Omental fat pad (tissue), 3 donors: ENCODE measurements at regions not wholly inside any gene's neighbourhood (a gene's known extent, or its start where the extent isn't known, plus 50 kb on each side); places are given as distances from the start of the nearest gene placed in this dataset.
"Not testable (repeated sequence)": the region's sequence is repeated elsewhere in the genome, so short reads cannot be mapped to it uniquely, and the experiment has no call there.

Source experiments
- ATAC-seq: fragments of 150-250 bp; one replicate; pipeline ENCODE4 v1.9.1; 2016; ENCODE audit warnings: mild to moderate bottlenecking, moderate library complexity; ENCODE audit not compliant: low FRiP score
- DNase-seq: peaks from one replicate; pipeline ENCODE4 v3.0.0-alpha.2; 2019; ENCODE audit warnings: low spot score
- TF ChIP-seq, protein P1 (sequence below), 3 donors: fragments of 450-650 bp; IDR thresholded peaks; one replicate each; pipeline ENCODE4 v1.5.1; 2016 to 2017; ENCODE audit warnings: antibody characterized with exemption in 3 of 3, mild to moderate bottlenecking in 3 of 3, moderate library complexity in 2 of 3

DNA sequence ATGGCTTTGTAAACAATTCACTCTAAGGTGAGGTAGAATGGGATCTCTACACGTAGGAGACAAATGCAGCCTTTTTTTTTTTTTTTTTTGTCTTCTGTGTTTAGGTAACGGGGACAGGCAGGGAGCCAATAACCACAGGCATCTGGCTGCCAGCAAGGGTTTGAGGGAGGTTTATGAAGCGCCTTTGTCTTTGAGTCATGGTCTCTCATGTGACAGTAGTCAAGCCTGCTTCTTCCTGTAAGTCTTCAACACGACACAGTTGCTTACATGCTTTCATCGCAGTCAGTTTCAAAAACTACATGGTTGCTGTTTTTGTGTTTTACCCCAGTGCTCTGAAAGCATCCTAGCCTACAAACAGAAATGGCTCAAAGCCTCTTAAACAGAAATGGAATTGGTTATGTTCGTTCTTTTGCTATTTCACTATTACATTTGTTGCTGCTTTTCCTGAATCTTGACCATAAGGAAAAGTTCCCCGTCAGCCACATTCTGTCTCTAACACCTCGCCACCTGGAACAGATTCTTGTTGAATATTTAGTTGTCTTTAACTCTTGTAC, 127.8 kb upstream of the METTL14 start:
- DNase-seq, result no peak
- TF ChIP-seq, protein P1, sequence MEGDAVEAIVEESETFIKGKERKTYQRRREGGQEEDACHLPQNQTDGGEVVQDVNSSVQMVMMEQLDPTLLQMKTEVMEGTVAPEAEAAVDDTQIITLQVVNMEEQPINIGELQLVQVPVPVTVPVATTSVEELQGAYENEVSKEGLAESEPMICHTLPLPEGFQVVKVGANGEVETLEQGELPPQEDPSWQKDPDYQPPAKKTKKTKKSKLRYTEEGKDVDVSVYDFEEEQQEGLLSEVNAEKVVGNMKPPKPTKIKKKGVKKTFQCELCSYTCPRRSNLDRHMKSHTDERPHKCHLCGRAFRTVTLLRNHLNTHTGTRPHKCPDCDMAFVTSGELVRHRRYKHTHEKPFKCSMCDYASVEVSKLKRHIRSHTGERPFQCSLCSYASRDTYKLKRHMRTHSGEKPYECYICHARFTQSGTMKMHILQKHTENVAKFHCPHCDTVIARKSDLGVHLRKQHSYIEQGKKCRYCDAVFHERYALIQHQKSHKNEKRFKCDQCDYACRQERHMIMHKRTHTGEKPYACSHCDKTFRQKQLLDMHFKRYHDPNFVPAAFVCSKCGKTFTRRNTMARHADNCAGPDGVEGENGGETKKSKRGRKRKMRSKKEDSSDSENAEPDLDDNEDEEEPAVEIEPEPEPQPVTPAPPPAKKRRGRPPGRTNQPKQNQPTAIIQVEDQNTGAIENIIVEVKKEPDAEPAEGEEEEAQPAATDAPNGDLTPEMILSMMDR (IDR thresholded peaks at IDR 0.05), result no peak
- ATAC-seq, result no peak

DNA sequence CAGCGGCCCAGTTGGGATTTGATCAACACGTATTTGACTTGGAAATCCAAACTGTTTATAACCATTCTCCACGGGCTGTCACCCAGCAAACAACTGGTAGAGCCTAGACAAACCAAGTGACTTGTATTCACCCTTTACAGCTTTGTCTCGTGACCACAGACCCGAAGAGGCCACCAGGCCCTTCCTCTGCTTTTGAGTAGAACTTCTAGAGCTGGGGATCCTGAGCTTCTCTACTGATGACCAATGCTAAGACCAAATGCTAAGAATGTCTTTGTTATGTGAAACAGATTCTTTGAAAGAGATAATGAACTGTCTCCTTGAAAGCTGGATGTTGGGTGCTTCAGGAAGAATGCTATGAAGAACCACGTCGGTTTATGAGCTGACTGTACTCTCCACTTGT, 127.0 kb upstream of the METTL14 start:
- ATAC-seq, DNase-seq: not testable (repeated sequence)

GRCh38 chr4:118561559-118561958, 123.6 kb upstream of the METTL14 start:
- not testable (repeated sequence) for ATAC-seq

GRCh38 chr4:118566003-118566513, 119.1 kb upstream of the METTL14 start:
- not testable (repeated sequence) for ATAC-seq, DNase-seq

More at GRCh38 chr4:118561559-118561958, 123.6 kb upstream of the METTL14 start:
- DNase-seq, result not testable (repeated sequence)

DNA sequence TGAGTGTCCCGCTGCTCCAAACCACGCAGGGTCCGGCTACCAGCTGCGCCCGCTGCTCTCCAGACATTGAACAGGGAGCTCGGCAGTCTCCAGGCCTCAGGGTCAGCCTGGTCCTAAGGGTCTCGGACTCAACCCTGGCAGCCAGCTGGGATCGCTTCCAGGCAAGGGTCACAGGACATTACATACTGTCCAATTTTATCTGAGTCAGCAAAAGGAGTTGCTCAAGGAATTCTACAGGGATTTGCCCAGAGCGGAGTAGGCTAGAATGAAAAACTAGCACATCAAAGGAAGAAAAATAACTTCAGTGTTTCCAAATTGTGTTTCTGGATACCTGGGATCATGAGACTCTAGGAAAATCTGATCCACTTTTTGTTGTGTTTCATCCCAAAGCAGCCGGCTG, 112.2 kb upstream of the METTL14 start:
- not testable (repeated sequence) for DNase-seq, ATAC-seq

DNA sequence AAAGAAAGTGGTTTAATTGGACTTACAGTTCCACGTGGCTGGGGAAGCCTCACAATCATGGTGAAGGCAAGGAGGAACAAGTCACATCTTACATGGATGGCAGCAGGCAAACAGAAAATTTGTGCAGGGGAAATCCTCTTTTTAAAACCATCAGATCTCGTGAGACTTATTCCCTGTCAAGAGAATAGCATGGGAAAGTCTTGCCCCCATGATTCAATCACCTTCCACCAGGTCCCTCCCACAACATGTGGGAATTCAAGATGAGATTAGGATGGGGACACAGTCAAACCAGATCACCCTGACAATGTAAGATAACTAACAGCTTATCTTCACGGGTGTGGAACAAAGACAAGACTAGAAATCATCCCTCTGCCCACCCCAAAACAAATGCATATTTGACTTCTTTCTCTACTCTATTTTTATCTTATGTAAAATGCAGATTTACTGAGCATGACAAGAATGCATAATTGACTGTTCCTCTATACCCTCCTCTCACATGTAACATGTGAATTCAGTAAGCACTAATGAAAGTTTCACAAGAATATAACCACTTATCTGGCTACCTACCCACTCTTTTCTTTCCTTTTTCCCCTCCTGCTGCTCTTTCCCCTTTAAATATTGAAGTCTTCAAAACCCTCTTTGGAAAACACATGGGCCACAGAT, 110.8 kb upstream of the METTL14 start:
- ATAC-seq, DNase-seq: not testable (repeated sequence)

GRCh38 chr4:118575057-118575456, 110.1 kb upstream of the METTL14 start:
- not testable (repeated sequence) for DNase-seq
- ATAC-seq, result peak; percentile 23

GRCh38 chr4:118575726-118576125, 109.5 kb upstream of the METTL14 start:
- ATAC-seq, result not testable (repeated sequence)

DNA sequence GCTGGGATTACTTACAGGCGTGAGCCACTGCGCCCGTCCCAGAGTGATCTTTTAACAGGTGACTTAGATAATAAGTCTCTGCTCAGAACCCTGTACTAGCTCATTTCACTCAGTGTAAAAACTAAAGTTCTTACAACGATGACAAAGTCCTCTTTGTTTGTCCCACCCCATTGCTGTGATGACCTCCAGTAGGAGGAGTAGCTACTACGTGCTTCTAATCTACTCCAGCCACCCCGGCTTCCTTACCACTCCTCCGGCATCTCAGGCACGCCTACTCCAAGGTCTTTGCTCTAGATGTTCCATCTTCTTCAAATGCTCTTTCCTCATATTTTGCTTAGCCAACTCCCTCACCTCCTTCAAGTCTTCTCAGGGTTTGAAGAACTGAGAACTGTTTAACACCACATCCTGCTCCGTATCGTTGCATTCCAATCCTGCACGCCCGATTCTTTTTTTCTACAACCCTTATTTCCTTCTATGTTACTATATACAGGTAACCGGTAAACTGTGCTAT, 108.4 kb upstream of the METTL14 start:
- not testable (repeated sequence) for ATAC-seq, DNase-seq

More at GRCh38 chr4:118575726-118576125, 109.5 kb upstream of the METTL14 start:
- DNase-seq, result not testable (repeated sequence)

DNA sequence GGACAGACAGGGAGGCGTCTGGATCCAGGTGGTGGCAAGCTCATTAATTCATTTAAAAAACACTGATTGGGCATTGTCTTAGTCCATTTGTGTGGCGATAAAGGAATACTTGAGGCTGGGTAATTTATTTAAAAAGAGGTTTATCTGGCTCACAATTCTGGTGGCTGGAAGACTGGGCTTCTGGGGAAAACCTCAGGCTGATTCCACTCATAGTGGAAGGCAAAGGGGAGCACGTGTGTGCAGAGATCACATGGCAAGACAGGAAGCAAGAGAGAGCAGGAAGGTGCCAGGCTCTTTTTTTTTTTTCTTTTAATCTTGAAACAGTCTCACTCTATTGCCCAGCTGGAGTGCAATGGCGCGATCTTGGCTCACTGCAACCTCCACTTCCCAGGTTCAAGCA, 100.2 kb upstream of the METTL14 start:
- no peak for DNase-seq
- no peak for ATAC-seq
- TF ChIP-seq, protein P1 (IDR thresholded peaks at IDR 0.05), result no peak

- ATAC-seq, result peak; percentile 34
- TF ChIP-seq, protein P1 (IDR thresholded peaks at IDR 0.05), result no peak
- no peak for DNase-seq
Observed at GRCh38 chr4:118586357-118586790, 98.8 kb upstream of the METTL14 start.
